ENCODE measurements at regions not wholly inside any gene's neighbourhood (a gene's known extent, or its start where the extent isn't known, plus 50 kb on each side); places are given as distances from the start of the nearest gene placed in this dataset.

DNA sequence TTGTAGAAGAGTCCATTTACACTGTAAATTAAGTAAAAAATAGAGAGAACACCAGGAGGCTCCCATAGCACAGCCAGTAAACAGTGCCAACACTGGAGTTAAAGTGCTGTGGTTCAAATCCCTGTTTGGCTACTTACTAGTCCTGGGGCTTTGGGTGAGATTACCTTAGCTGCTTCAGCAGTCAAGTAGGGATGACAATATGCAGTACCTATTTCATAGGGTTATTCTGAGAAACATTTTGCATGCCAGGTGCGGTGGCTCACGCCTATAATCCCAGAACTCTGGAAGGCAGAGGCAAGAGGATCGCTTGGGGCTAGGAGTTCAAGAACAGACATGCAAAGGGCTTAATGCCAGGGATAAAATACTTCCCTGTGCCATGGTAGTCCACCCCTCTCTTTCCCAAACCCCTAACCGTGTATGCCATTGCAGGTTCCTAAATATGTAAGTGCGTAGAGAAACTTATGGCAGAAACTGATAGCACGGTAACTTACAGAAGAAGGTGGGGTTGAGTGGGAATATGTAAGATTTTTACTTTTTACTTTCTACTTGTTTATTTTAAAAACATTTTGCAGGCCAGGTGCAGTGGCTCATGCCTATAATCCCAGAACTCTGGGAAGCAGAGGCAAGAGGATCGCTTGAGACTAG, 86.4 kb upstream of the PICALM start:
- no peak overlapping the region for H3K4me3 ChIP-seq (ENCODE audit: low read depth, low read length)
- TF ChIP-seq, protein P1, sequence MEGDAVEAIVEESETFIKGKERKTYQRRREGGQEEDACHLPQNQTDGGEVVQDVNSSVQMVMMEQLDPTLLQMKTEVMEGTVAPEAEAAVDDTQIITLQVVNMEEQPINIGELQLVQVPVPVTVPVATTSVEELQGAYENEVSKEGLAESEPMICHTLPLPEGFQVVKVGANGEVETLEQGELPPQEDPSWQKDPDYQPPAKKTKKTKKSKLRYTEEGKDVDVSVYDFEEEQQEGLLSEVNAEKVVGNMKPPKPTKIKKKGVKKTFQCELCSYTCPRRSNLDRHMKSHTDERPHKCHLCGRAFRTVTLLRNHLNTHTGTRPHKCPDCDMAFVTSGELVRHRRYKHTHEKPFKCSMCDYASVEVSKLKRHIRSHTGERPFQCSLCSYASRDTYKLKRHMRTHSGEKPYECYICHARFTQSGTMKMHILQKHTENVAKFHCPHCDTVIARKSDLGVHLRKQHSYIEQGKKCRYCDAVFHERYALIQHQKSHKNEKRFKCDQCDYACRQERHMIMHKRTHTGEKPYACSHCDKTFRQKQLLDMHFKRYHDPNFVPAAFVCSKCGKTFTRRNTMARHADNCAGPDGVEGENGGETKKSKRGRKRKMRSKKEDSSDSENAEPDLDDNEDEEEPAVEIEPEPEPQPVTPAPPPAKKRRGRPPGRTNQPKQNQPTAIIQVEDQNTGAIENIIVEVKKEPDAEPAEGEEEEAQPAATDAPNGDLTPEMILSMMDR (IDR thresholded peaks at IDR 0.05; ENCODE audit: insufficient read depth, low read depth, low read length): no peak
- no peak for DNase-seq (ENCODE audit: low read depth)

DNA sequence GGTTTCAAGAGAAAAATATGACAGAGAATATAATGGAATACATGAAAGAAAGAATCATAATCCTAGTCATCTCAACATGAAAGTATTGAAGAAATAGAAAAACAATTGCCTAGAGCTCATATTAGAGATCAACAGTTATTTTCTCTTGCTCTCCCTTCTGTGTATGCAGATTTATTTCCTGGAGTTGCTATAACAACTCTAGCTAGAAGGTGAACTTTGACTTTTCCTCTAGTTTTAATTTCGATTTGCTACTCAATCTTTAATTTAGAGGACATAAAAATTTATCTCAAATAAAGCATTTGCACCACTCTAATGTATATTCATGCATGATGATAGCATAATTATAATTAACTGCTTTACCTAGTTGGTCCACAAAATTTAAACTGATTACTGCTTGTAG, 84.6 kb upstream of the PICALM start:
- H3K4me3 ChIP-seq (ENCODE audit: low read depth, low read length): no peak overlapping the region
- TF ChIP-seq, protein P1 (IDR thresholded peaks at IDR 0.05; ENCODE audit: insufficient read depth, low read depth, low read length): no peak
- DNase-seq (ENCODE audit: low read depth): no peak

DNA sequence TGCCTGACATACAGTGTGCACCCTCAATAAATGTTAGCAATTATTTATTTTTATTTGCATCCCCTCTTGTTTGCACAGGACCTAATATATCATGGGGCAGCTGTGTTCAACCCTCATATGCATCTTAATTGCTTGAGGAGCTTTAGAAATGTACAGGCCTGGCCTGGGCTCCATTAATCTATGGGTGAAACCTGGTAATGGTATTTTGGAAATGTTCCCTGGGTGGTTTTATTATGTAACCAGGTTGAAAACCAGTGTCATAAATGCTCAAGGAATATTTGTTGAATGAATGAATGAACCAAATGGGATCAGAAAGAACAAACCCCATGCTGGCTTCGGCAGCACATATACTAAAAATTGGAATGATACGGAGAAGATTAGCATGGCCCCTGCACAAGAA, 84.0 kb upstream of the PICALM start:
- DNase-seq (ENCODE audit: low read depth): no peak
- TF ChIP-seq, protein P1 (IDR thresholded peaks at IDR 0.05; ENCODE audit: insufficient read depth, low read depth, low read length): no peak
- no peak overlapping the region for H3K4me3 ChIP-seq (ENCODE audit: low read depth, low read length)

DNA sequence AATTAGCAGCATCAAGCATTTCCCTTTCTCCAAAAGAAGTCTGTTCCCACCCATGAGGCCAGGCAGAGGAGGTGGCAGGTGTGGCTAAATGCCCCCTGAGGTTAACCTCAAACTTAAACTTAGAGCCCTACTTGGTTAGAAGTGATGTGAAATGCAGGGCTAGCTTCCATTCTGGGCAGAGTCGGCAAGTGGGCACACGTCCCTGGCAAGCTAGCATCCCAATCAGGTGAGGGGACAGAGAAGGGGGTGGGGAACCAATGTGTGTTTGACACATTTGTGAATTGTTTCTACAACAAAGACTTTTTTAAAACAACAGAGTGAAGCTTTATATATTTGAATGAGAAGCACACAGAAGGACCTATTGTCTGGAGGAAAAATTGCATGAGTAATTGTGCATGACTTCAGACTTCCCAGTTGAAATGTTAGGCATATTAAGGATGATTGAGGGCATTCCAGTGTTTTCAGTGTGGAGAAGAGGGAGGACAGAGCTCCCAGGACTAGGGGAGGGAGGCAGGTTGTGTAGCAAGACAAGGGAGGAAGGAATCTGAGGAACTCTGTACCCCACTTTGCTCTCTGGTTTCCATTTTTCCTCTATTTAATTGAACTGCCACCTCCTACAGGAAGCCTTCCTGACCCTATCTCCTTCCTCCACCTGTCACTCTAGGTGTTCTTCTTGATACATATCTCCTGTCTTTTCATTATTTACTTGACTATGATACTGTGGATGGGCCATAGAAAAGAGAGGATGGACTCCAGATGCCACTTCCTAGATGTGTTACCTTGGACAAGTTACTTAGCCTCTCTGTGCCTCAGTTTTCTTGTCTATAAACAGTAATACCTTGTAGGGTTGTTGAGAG, 83.3 kb upstream of the PICALM start:
- no peak for DNase-seq (ENCODE audit: low read depth)
- TF ChIP-seq, protein P1 (IDR thresholded peaks at IDR 0.05; ENCODE audit: insufficient read depth, low read depth, low read length): no peak
- no peak overlapping the region for H3K4me3 ChIP-seq (ENCODE audit: low read depth, low read length)

DNA sequence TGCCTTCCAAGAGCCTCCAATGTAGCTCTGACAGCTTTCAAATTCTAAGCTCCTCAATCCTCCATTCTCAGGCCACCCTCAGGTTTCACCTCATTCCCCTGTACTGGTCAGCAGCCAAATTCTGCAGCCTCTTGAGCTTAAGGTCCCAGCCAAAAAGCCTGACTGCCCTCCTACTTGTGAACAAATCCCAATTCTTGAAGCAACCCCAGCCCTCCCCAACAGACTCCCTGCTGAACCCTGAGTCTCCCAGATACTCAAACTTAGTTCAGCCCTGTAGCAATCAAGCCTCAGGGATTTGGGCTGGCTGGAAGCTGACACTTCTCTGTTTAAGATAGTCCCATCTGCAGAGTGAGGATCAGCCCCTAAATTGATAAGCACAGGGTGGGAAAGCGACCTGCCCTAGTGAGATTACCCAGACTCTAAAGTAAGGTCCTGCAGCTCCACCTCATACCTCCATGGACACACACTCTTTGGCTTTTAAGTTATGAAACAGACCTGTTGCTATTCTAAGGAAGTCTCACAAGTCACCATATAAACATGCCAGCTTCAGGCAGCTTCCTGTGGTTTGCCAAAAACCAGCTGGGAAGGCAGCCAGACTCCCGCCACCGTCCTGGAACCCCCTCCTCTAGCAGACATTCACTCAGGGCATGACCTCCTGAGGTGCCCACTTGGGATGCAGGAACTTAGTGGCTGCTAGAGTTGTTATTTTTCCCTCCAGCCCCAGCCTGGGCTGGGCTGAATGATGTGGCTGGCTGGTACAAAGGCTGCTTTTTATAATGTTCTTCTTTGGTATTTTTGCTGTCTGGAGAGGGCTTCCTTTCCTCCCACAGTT, 82.5 kb upstream of the PICALM start:
- no peak overlapping the region for H3K4me3 ChIP-seq (ENCODE audit: low read depth, low read length)
- DNase-seq (ENCODE audit: low read depth): no peak
- TF ChIP-seq, protein P1 (IDR thresholded peaks at IDR 0.05; ENCODE audit: insufficient read depth, low read depth, low read length): no peak

DNA sequence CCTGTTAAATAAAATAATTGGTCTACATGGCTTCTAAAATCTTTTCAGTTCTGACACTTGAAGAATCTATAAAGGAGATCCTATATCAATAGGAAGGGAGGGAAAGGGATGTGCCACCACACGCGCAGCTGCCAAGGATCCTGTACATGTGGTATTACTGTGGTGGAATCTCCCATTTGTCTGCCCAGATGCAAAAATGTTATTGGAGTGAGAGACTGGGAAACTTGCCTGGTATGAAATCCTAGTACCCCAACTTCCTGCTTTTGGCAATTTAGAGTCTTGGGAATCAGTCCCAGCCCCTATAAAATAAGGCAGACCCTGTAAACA, 81.9 kb upstream of the PICALM start:
- H3K4me3 ChIP-seq (ENCODE audit: low read depth, low read length): no peak overlapping the region
- no peak for DNase-seq (ENCODE audit: low read depth)
- TF ChIP-seq, protein P1 (IDR thresholded peaks at IDR 0.05; ENCODE audit: insufficient read depth, low read depth, low read length): no peak
